ENCODE measurements at regions not wholly inside any gene's neighbourhood (a gene's known extent, or its start where the extent isn't known, plus 50 kb on each side); places are given as distances from the start of the nearest gene placed in this dataset.
A peak's percentile ranks its signal among the peaks of the same experiment; 100 is the strongest.
"Not testable (repeated sequence)": the region's sequence is repeated elsewhere in the genome, so short reads cannot be mapped to it uniquely, and the experiment has no call there.

DNA sequence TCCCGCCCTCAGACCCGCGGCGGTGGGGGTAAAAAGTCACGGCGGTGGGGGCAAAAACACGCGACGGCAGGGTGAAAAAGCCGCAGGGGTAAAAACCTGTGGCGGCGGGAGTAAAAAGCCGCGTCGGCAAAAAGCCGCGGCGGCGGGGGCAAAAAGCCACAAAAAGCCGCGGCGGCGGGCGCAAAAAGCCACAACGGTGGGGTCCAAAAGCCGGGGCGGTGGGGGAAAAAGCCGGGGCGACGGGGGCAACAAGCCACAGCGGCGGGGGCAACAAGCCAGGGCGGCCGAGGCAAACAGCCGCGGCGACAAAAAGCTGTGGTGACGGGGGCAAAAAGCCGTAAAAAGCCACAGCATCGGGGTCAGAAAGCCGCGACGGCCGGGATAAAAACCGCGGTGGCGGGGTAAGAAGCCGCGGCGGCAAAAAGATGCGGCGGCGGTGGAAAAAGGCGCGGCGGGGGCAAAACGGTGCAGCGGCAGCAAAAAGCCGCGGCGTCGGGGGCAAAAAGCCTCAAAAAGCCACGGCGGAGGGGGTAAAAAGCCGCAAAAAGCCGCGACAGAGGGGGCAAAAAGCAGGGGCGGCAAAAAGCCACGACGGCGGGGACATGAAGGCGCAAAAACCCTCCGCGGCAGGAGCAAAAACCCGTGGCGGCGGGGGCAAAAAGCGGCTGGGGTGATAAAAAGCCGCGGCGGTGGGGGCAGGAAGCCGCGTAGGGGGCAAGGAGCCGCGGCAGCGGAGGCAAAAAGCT lies 168.3 kb upstream of the TP53TG3D start:
- DNase-seq (ENCODE audit: low read depth); in situ Hi-C loops (cut with HindIII; ENCODE audit: low sequenced_read_pairs); H3K4me3 ChIP-seq (ENCODE audit: low read depth, low read length): not testable (repeated sequence)

DNA sequence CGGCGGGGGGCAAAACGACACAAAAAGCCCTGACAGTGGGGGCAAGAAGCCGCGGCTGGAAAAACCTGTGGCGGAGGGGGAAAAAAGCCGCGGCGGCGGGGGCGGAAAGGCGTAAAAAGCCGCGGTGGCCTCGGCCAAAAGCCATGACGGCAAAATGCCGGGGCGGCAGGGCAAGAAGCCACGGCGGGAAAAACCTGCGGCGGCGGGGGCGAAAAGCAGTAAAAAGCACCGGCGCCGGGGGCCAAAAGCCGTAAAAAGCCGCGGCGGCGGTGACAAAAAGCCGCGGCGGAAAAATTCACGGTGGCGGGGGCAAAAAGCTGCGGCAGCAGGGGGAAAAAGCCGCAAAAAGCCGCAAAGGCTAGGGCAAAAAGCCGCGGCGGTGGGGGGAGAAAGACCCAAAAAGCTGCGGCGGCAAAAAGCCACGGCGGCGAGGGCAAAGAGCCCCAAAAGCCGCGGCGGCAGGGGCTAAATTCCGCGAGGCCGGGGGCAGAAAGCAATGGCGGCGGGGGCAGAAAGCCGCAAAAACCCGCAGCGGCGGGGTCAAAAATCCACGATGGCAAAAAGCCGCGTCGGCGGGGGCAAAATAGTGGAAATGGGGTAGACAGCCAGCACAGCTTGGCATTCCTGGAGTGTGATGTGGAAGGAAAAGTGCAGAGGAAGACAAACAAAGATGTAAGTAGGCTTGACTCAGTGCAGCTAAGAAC lies 167.5 kb upstream of the TP53TG3D start:
- in situ Hi-C loops (cut with HindIII; ENCODE audit: low sequenced_read_pairs); DNase-seq (ENCODE audit: low read depth); H3K4me3 ChIP-seq (ENCODE audit: low read depth, low read length): not testable (repeated sequence)

DNA sequence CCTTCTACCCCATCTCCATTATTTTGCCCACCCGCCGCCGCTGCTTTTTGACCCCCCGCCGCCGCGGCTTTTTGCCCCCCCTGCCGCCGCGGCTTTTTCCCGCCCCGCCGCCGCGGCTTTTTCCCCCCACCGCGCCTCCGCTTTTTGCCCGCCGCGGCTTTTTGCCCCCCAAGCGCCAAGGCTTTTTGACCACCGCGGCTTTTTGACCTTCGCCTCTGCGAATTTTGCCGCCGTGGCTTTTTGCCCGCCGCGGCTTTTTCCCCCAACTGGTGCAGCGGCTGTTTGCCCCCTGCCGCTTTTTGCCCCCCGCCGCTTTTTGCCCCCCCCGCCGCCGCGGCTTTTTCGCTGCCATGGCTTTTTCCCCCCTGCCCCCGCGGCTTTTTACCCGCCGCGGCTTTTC lies 137.5 kb upstream of the TP53TG3D start:
- in situ Hi-C loops (cut with HindIII; ENCODE audit: low sequenced_read_pairs); H3K4me3 ChIP-seq (ENCODE audit: low read depth, low read length); DNase-seq (ENCODE audit: low read depth): not testable (repeated sequence)

DNA sequence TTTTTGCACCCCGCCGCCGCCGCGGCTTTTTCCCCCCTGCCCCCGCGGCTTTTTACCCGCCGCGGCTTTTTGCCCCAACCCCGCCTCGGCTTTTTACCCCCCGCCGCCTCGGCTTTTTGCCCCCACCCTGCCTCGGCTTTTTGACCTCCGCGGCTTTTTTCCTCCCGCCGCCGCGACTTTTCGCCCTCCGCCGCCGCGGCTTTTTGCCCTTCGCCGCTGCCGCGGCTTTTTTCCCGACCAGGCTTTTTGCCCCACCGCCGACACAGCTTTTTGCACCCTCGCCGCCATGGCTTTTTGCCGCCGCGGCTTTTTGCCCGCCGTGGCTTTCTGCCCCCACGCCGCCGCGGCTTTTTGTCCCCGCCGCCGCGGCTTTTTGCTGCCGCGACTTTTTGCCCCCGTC lies 137.0 kb upstream of the TP53TG3D start:
- peak overlapping the region; percentile 24 for H3K4me3 ChIP-seq (ENCODE audit: low read depth, low read length)
- TF ChIP-seq, protein P1, sequence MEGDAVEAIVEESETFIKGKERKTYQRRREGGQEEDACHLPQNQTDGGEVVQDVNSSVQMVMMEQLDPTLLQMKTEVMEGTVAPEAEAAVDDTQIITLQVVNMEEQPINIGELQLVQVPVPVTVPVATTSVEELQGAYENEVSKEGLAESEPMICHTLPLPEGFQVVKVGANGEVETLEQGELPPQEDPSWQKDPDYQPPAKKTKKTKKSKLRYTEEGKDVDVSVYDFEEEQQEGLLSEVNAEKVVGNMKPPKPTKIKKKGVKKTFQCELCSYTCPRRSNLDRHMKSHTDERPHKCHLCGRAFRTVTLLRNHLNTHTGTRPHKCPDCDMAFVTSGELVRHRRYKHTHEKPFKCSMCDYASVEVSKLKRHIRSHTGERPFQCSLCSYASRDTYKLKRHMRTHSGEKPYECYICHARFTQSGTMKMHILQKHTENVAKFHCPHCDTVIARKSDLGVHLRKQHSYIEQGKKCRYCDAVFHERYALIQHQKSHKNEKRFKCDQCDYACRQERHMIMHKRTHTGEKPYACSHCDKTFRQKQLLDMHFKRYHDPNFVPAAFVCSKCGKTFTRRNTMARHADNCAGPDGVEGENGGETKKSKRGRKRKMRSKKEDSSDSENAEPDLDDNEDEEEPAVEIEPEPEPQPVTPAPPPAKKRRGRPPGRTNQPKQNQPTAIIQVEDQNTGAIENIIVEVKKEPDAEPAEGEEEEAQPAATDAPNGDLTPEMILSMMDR (IDR thresholded peaks at IDR 0.05; ENCODE audit: low read depth, low read length, missing control alignments), result no peak
- in situ Hi-C loops (cut with HindIII; ENCODE audit: low sequenced_read_pairs), result no loop called here
- no peak for DNase-seq (ENCODE audit: low read depth)

- H3K4me3 ChIP-seq (ENCODE audit: low read depth, low read length), result peak overlapping the region; percentile 24
- in situ Hi-C loops (cut with HindIII; ENCODE audit: low sequenced_read_pairs); DNase-seq (ENCODE audit: low read depth): not testable (repeated sequence)
These were observed 136.6 kb upstream of the TP53TG3D start for GRCh38 chr16:32116533-32116932.

GRCh38 chr16:32120372-32120771 lies 132.7 kb upstream of the TP53TG3D start:
- DNase-seq (ENCODE audit: low read depth); H3K4me3 ChIP-seq (ENCODE audit: low read depth, low read length); in situ Hi-C loops (cut with HindIII; ENCODE audit: low sequenced_read_pairs): not testable (repeated sequence)

- H3K4me3 ChIP-seq (ENCODE audit: low read depth, low read length); DNase-seq (ENCODE audit: low read depth); in situ Hi-C loops (cut with HindIII; ENCODE audit: low sequenced_read_pairs): not testable (repeated sequence)
These were observed 132.3 kb upstream of the TP53TG3D start for GRCh38 chr16:32120779-32121178.

- DNase-seq (ENCODE audit: low read depth); H3K4me3 ChIP-seq (ENCODE audit: low read depth, low read length); in situ Hi-C loops (cut with HindIII; ENCODE audit: low sequenced_read_pairs): not testable (repeated sequence)
These were observed 131.7 kb upstream of the TP53TG3D start for GRCh38 chr16:32121273-32121900.

- in situ Hi-C loops (cut with HindIII; ENCODE audit: low sequenced_read_pairs), result not testable (repeated sequence)
These were observed 100.7 kb upstream of the TP53TG3D start for GRCh38 chr16:32152434-32152833.

GRCh38 chr16:32187918-32188669 lies 65.0 kb upstream of the TP53TG3D start:
- in situ Hi-C loops (cut with HindIII; ENCODE audit: low sequenced_read_pairs); H3K4me3 ChIP-seq (ENCODE audit: low read depth, low read length); DNase-seq (ENCODE audit: low read depth): not testable (repeated sequence)

More at GRCh38 chr16:32152434-32152833, 100.7 kb upstream of the TP53TG3D start:
- DNase-seq (ENCODE audit: low read depth); H3K4me3 ChIP-seq (ENCODE audit: low read depth, low read length): not testable (repeated sequence)

DNA sequence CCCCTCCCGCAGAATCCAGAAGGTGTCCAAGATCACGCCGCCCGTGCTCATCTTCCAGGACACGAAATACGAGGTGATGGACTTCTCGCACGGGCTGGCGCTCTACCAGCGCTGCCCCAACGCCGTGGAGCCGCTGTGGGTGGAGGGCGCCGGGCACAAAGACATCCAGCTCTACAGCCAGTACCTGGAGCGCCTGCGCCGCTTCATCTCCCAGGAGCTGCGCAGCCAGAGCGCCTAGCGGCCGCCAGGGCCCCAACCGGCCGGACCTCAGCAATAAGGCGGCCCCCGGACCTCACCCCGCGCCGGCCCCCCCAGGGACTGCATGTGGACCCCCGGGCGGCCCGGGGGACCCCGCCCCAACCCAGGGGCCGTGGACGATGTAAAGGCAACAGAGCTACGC lies 50.5 kb upstream of the TP53TG3D start:
- H3K4me3 ChIP-seq (ENCODE audit: low read depth, low read length); in situ Hi-C loops (cut with HindIII; ENCODE audit: low sequenced_read_pairs): not testable (repeated sequence)

More for the DNA sequence above, 50.5 kb upstream of the TP53TG3D start:
- DNase-seq (ENCODE audit: low read depth), result not testable (repeated sequence)

All from astrocyte of the cerebellum (primary cell).